ENCODE measurements at regions not wholly inside any gene's neighbourhood (a gene's known extent, or its start where the extent isn't known, plus 50 kb on each side); places are given as distances from the start of the nearest gene placed in this dataset.

DNA sequence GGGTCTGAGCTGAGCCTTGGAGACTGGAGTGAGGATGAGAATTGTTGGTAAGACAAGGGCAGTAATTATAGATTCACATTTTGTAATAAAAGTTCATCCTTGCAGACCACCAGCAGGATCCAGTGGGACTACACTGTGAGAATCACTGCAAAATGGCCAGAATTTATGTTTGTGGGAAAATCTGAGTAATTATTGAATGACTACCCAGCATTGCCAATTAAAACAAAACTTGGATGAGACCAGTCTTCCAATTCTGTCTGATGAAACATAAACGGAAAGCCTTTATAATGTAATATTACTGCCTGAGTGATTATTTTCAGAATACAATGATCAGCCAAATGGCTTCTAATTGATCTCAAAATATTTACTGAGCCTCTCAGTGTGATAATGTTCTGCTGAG lies 323.3 kb upstream of the C2CD4B start:
- Histone ChIP-seq H3K4me3 (no peak overlapping the region), H3K4me1 (replicated peaks; ENCODE audit: insufficient read depth) (no peaks in the 10 kb centered on the region), H3K4me2 (no peak overlapping the region), H3F3A (ENCODE audit: insufficient read depth, low read depth) (no peaks in the 10 kb centered on the region), H3K9me2 (ENCODE audit: insufficient read depth) (no peaks in the 10 kb centered on the region), H2AFZ (no peak overlapping the region), H3K36me3 (ENCODE audit: low read depth) (no peaks in the 10 kb centered on the region), H4K20me1 (ENCODE audit: insufficient read depth) (no peaks in the 10 kb centered on the region), H3K9me3 (ENCODE audit: insufficient read depth, low read depth) (no peaks in the 10 kb centered on the region), H3K27me3 (ENCODE audit: insufficient read depth, low read depth) (no peaks in the 10 kb centered on the region), H3K27ac (no peak overlapping the region), H3K79me2 (ENCODE audit: low read depth) (no peaks in the 10 kb centered on the region)
- intact Hi-C loops (cut with micrococcal nuclease; ENCODE audit: unreplicated experiment) = no loop called here
- no peak for TF ChIP-seq EZH2 (IDR thresholded peaks at IDR 0.05; ENCODE audit: low read depth)
- no peak for TF ChIP-seq CTCF (conservative IDR thresholded peaks at IDR 0.05)
- POLR2A ChIA-PET (ENCODE audit: unreplicated experiment) = no interaction called here
- BruUV-seq (replicated peaks) = no TSS peak
- no peak for DNase-seq
- CTCF ChIA-PET = no interaction called here

GRCh38 chr15:62491642-62492041 lies 326.6 kb upstream of the C2CD4B start:
- no peak for DNase-seq
- H3K36me3 ChIP-seq (ENCODE audit: low read depth) = no peaks in the 10 kb centered on the region
- H3K9me3 ChIP-seq (ENCODE audit: insufficient read depth, low read depth) = no peaks in the 10 kb centered on the region
- no peaks in the 10 kb centered on the region for H4K20me1 ChIP-seq (ENCODE audit: insufficient read depth)
- no peak overlapping the region for H2AFZ ChIP-seq
- peaks cover 6% of the 10 kb centered on the region; the same call in 1 of the 2 replicates for H3F3A ChIP-seq (ENCODE audit: insufficient read depth, low read depth)
- no peak overlapping the region for H3K4me3 ChIP-seq
- H3K79me2 ChIP-seq (ENCODE audit: low read depth) = no peaks in the 10 kb centered on the region
- POLR2A ChIA-PET (ENCODE audit: unreplicated experiment) = no interaction called here
- H3K27ac ChIP-seq = no peak overlapping the region
- BruUV-seq (replicated peaks) = no TSS peak
- no peak for TF ChIP-seq EZH2 (IDR thresholded peaks at IDR 0.05; ENCODE audit: low read depth)
- no peak for TF ChIP-seq CTCF (conservative IDR thresholded peaks at IDR 0.05)
- CTCF ChIA-PET = no interaction called here
- intact Hi-C loops (cut with micrococcal nuclease; ENCODE audit: unreplicated experiment) = no loop called here
- no peaks in the 10 kb centered on the region for H3K4me1 ChIP-seq (replicated peaks; ENCODE audit: insufficient read depth)
- no peak overlapping the region for H3K4me2 ChIP-seq
- H3K27me3 ChIP-seq (ENCODE audit: insufficient read depth, low read depth) = no peaks in the 10 kb centered on the region
- no peaks in the 10 kb centered on the region for H3K9me2 ChIP-seq (ENCODE audit: insufficient read depth)

GRCh38 chr15:62492900-62493299 lies 327.8 kb upstream of the C2CD4B start:
- POLR2A ChIA-PET (ENCODE audit: unreplicated experiment) = no interaction called here
- H3K9me3 ChIP-seq (ENCODE audit: insufficient read depth, low read depth) = no peaks in the 10 kb centered on the region

More at GRCh38 chr15:62492900-62493299, 327.8 kb upstream of the C2CD4B start:
- intact Hi-C loops (cut with micrococcal nuclease; ENCODE audit: unreplicated experiment) = no loop called here
- Histone ChIP-seq H3K4me1 (replicated peaks; ENCODE audit: insufficient read depth) (no peaks in the 10 kb centered on the region), H3K27me3 (ENCODE audit: insufficient read depth, low read depth) (no peaks in the 10 kb centered on the region), H3K4me2 (no peak overlapping the region), H3K9me2 (ENCODE audit: insufficient read depth) (no peaks in the 10 kb centered on the region), H4K20me1 (ENCODE audit: insufficient read depth) (no peaks in the 10 kb centered on the region), H2AFZ (no peak overlapping the region), H3K79me2 (ENCODE audit: low read depth) (no peaks in the 10 kb centered on the region), H3F3A (ENCODE audit: insufficient read depth, low read depth) (peaks cover 6% of the 10 kb centered on the region; the same call in 1 of the 2 replicates), H3K27ac (no peak overlapping the region), H3K4me3 (no peak overlapping the region), H3K36me3 (ENCODE audit: low read depth) (no peaks in the 10 kb centered on the region)
- CTCF ChIA-PET = no interaction called here
- DNase-seq = no peak
- no TSS peak for BruUV-seq (replicated peaks)
- TF ChIP-seq CTCF (conservative IDR thresholded peaks at IDR 0.05) (no peak), EZH2 (IDR thresholded peaks at IDR 0.05; ENCODE audit: low read depth) (no peak)
